HG02798 (cell line): ENCODE measurements at regions not wholly inside any gene's neighbourhood (a gene's known extent, or its start where the extent isn't known, plus 50 kb on each side); places are given as distances from the start of the nearest gene placed in this dataset.

Experiments
- ATAC-seq: cut with Tn5 transposase; IDR thresholded peaks from one replicate; pipeline ENCODE4 v1.9.1; 2021; ENCODE audit warnings: mild to moderate bottlenecking; ENCODE audit not compliant: unreplicated experiment, poor library complexity

DNA sequence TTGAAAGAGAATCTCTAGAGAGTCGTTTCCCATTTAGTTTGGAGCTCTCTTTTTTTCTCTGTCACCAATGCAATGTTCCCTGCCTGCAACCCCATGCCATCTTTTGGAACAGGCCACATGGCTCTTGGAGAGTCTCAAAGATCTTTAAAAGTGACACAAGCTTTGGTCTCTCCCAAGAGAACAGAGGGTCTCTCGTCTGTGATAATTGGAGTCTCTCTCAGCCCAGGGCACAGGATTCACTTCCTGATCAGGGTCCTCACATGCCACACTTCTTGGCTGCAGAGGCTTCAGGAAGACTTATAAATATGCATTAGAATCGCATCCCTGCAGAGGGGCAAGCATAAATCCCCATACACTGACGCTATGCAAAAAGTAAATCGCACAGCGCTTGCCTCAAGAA, 240.5 kb downstream of the IRS2 start:
- no peak for ATAC-seq

DNA sequence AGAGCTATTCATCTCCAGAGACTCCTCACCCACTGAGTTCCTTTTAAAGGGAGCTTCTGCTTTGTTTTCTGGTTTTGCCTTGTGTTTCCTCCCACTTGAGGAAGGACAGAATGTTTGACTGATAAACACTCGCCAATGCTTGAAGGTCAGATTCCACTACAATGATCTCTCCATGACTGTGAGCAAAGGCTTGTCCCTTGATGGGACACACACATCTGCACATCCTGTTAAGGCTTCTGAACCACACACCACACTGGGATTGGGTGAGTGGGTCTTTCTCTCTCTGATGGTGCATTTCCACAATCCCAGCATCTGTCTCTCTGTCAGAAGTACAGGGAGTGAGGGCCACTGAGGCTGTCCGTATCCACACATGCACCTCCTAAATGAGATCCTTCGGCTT, 245.3 kb downstream of the IRS2 start:
- no peak for ATAC-seq

DNA sequence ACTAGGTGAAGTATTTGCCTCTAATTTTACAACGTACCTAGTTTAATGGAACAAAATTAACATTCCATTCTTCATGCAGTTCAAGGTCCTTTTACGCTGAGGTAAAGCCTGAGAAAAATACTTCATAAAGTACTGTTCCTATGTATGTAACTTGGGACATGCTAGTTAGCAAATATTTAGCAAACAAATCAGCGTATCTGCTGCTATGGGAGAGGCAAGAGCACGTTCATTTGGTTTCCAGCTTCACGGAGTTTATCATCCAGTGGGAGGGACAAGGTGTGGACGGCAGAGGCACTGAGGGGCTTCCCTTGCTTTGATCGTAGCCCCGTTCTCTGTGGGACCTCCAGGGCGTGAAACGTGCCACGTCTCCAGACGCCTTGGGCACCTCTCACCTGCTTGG, 248.8 kb downstream of the IRS2 start:
- ATAC-seq, result no peak

DNA sequence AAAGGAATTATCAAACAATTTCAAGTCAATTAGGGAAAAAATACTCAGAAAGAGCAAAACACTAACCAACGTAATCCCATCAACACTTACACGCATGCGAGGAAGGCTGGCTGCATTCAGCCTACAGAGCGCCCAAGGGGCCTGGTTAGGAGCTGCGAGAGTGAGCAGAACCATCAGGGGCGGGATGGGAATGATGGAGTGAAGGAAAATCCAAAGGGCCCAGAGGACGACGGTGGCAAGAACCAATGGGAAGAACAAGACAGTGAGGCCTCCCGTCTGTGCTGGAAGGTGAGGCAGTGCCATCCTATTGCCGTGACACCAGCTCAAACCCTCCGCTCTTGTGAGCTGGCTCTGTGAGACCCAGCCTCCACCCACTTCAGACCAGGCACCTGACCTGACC, 253.0 kb downstream of the IRS2 start:
- ATAC-seq, result no peak

DNA sequence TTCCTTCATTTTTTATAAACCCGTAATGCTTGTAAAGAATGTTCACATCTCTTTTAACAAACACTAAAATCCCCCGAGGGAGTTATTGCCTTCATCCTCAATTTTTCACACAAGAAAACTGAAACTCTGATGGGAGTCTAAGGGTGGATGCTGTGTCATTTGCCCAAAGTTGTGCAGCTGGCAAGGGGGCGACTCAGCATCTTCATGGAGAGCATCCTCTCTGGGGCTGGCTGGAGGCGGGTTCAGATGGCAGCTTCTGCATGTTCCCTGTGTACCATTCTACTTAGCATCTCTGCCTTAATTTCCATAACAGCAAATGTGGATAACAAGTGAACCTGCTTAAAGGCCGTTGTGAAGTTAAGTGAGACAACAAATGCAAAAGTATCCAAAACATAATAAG, 256.4 kb downstream of the IRS2 start:
- ATAC-seq, result no peak

DNA sequence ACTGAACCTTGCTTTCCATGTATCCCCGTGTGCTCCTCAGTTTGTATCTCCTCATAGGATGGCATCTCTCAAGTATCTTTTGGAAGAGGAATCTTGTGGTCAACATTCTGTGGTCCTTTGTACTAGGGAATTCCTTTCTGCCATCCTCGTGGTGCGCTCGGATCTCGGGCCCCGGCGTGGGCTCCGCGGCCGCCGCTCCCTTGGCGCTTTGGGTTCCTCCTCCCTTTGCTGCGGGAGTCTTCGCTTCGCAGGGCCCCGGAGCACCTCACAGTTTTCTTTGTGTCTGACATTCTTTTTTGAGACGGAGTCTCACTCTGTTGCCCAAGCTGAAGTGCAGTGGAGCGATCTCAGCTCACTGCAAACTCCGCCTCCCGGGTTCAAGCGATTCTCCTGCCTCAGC, 264.7 kb downstream of the IRS2 start:
- ATAC-seq, result no peak

DNA sequence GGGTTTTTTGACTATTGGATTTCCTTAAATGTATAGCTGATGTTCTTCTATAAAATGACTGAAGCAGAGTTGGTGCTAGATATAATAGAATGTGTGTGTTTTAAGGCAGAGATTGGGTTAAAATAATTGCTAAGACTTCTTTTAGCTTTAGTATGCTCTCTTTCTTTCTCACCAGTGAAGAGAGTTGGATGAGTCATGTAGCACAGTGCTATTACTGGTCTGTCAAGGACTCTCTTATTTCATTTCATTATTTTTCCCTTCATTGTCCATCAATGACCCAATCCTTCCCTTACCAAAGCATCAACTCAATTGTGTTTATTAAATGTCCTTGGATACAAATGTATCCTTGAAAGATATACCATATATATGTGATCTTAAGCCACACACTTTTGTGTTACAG, 268.9 kb downstream of the IRS2 start:
- no peak for ATAC-seq

DNA sequence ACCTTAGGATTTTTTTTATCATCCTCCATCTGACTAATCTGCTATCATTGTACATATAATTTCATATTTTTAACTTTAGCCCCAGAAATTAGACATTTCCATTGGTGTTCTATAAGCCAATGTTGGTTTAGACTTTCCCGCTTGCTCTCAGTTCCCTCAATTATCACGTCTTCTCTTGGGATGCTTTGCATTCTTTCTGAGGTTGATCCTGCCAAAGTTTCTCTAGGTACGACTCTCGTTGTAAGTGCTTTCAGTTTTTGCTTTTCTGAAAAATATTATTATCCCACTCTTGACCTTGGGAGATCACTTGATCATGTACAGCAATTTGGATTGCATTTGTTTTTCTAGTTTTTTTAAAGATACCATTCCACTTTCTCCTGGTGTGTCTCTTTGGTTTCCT, 270.2 kb downstream of the IRS2 start:
- no peak for ATAC-seq

DNA sequence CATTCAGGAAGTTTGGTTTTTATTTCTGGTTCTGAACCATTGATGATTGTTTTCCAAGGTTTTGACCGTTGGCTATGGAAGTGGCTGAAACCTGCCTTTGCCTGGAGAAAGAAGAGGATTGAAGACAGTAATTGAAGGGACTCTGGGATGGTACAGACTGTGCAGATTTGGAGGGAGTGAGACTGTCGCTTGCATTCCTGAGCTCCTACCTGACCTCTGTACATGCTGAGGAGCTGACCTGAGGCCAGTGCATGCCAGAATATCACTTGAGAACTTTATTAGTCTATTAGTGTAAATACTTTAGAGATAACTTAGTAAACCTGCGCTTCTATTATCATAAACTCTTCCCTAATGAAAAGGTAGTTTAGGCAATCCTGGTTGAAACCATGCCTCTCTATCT, 276.4 kb downstream of the IRS2 start:
- ATAC-seq, result no peak

DNA sequence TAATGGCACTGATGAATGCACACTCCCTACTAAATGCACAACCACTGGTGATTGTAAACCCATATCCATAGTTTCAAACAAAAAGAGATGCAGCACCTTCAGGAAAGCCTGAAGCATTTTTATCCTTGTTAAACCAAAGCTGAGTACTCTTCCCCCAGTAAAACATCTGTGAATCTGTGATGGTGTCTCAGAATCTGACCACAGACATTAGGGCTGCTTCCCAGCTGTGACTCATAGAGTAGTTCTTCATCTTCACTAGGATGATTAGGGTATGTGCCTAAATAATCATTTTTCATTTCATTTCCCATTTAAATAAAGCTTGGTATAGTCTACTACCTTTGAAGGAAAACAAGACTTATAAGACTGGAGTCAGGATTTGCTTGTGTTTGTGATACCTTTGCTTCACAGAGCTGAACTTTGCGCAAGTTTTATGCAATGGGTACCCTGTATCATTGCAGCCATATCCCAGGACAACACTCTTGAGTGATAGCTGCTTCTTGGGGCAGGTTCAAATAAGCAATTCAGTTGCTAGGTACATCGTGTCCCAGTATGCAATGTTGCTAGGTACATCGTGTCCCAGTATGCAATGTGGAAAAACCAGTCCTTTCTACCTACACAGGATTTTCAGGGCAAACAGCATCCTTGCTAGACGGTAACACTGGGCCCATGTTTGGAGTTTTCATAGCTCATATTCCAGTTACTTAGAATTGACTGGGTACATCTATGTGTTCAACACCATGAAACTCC, 277.1 kb downstream of the IRS2 start:
- no peak for ATAC-seq

DNA sequence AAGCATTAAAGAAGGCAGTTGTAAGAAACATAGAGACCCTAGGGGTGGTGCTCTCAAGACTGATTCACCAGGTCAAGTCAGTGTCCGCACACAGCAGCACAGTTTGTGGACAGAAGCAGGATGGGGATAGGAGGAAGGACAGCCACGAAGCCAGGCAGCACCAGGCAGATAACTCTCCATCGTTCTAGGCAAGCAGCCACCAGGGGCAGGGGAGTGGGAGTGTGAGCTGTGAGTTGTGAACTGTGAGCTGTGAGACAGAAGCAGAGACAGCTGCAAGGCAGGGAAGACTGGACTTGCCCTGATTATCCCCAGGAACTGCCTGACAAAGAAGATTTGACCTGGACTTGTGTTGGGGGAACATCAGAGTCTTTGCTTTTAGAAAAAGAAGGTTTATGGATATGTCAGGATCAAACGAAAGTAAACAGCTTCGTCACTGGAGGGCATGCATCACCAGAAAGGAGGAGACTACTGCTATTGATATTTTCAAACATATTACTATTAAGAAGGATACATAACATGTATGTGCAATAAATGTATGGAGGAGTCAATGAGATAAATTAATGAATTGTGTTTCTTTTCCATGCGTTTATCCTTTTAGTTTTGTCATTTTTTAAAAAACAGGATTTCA, 286.1 kb downstream of the IRS2 start:
- no peak for ATAC-seq

DNA sequence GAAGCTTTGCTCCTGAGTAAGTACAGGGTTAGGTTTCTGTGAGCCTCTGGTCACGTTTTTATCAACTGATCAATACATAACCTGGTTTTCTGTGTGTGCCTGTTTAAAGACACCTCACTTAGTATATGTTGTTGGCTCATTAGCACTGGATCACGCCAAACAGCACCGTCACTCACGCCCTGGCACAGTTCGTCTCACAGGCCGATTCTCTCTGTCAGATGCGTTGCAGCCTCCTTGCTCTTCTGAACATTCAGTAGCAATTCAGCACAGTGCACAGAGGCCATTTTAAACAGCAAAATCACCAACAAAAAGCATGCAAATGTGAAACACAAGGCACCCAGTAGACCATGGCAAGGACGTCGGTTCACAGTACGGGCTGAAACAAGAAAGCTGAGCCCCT, 288.5 kb downstream of the IRS2 start:
- ATAC-seq, result no peak

DNA sequence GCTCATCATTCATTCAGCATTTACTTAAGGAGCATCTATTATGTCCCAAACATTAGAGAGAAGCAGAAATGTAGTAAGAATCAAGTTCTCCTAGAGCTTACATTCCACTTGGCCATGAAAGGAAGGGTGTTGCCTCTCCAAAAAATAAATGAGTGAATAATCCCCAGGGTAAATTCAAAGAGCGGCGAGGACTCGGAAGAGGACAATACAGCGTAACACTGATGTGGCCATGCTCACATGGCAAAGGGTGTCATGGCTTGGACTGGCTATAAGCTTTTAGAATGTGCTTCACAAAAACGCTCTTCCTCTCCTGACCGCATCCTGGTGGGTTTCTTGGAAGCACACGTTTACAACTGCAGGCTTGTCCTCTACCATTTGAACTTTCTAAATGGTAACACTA, 290.2 kb downstream of the IRS2 start:
- no peak for ATAC-seq

DNA sequence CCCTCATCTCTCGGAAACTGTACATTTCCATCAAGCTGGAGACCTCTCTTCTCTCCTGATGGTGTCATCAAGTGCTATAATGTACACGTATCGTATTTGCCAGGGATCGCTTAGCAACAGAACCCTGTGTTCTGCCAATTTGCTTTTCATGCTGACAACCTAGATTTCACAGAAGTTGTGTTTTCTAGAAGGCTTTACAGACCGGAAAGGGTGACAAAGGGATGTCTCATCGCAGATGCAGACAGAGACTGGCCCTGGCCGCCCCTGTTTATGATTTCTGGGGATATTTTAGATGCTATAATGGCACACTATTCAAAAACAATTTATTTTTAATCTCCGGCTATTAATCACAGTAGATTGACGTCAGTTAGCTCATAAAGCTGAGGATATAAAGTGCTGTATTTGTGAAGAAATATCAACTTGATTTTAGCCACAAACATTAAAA, 291.4 kb downstream of the IRS2 start:
- no peak for ATAC-seq

DNA sequence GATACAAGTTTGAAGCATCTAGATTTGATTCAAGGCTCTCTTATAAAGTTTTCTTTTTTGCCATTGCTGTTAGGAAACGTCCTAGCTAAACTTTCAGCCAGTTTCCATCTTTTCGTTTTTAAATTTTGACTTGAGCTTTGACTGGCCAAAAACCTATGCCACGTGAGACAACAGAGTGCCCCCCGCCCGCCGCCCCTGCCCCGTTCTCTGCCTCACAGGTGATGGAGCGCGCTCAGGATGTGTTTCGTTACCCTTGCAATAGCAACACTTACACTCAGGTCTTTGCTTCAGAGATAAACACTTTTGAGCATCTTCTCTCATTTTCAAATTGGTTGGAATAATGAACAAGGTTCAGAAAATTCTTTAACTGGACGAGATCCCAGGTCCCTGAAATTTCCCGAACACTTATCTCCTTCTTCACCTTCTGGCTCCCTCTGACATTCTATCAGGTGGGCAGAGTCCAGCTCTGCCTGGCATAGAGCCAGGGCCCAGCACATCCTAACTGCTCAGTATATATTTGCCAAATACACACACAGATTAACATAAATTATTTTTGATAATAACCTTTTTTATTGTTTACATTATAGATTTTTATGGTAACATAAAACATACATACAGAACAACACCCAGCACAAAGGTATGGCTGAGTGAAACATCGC, 301.1 kb downstream of the IRS2 start:
- no peak for ATAC-seq

DNA sequence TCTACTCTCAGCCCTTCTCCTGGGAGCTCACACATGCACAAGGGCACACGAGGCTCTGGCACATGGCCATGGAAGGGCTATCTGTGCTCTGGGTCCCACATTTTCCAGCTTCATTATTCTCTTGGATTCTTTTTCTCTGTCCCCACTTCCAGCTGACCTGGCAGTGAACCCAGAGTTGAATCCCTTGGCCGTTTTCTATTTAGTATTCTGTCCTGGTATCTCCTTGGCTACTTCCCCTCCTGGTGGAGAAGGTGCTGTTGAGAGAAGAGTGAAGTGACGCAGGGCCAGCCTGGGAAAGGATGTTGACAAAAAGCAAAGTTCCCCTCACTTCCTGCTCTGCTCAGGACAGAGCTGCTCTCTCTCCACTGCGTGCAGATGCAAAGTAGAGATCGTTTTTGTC, 303.1 kb downstream of the IRS2 start:
- ATAC-seq, result no peak

DNA sequence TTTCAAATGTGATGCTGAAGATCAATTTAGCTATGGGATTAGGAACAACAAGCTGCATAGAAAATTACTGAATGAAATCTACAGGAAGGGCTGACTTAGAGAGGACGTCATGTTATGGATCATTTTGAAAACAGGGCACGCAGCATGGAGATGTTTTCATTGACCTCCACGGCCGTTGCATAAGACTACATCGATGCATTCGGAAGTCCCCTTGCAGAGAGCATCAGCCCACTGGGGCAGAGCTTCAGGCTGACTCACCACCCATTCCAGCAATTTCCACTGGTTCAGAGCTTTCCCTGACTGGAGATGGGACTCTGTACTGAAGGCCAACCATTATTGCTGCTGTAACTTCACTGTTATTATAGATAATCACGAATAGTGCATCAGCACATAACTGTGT, 305.3 kb downstream of the IRS2 start:
- no peak for ATAC-seq

DNA sequence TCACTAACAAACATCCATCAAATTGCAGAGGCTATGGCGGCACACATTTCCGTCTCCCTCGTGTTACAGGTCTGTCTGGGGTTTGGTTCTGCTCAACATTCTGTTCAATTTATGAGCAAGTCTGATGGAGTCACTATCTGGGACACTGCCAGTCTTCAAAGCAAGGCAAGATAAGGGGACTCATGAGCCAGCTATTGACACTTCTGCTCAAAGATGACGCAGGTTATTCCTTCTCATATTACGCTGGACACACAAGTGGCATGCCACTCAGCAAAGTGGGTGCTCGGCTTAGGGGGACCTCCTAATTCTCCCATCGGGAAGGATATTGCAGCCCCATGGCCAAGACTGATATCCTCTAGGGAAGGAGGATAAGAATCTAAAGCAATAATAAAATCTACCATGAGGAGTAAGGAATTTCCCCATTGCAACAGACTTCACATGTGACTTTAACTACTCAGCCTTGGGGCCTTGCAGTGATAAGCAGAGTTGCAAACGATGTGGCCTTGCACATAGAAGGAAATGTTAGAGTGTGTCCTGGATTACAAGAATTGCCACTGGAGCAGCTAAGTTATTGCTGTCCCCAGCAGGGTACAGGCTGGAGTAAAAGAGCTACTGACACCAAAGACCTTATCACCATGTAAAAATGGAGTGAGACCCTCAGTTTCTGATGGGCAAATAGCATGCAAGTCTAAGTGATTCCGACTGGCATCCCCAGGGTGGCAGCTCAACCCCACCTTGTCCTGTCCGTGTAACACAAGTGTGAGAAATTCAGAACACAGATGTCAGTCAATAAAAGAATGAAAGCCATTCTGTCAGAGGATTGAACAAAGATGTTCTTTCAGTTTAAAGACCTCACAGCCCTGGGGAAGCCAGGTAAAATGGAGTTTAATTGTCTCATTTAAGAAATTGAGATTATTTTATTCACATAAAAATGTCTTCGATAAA, 306.1 kb downstream of the IRS2 start:
- ATAC-seq, result no peak

DNA sequence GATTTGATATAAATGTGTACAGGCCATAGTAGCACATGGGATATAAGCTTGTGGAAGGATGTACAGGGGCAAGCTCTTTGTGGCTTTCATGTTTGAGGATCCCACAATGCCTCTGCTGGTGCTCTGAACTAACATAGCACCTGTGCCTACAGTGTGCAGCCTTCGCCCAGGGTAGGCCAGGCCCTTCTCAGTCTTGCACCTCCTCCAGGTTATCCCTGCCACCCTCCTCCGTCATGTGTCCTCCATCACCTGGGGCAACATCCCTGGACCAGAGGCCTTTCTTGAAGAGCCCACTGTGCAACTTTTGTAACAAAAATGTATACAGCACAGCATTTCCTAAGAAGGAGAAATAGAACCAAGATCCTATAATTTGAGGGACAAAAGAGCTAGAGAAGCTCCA, 306.8 kb downstream of the IRS2 start:
- no peak for ATAC-seq

DNA sequence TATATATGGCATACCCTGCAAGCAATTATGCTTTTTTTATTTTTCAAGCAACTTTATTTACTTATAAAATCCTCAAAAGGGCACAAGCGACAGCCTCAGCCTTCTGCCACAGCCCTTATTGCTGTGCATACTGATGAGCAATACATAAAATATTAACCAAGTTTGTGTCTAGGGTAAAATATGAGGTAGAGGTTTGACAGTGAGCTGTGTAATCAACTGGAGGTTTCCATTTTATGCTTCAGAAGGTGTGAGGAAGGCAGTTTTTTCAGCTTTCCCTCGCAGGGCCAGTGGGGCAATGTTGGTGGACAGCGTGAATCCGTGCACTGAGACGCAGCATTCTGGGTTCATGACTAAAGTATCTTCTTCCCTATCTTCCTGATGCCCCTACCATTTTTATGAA, 310.4 kb downstream of the IRS2 start:
- ATAC-seq, result no peak

DNA sequence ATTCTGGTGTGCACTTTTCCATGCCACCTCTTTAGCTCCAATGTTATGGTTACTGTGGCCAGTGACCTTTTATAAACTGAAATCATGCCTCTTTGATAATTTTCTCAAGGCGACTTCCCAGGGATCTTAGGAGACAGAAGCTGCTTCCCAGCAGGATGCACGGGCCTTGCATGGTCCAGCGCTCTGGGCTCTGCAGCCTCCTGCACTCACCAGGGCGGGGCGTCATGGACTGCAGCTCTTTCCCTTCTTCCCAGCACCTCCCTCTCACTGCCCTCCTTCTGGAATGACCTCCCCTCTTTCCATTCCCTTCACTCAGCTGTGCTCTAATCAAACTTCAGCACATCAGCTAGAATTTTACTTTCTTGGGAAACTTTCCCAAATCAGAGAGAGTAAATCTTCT, 318.3 kb downstream of the IRS2 start:
- ATAC-seq, result no peak
